Muscle of arm (tissue), 1 donor: ENCODE measurements at regions not wholly inside any gene's neighbourhood (a gene's known extent, or its start where the extent isn't known, plus 50 kb on each side); places are given as distances from the start of the nearest gene placed in this dataset.

Experiments used
- DNase-seq: peaks from one replicate; pipeline ENCODE4 v3.0.0-alpha.2; 2013

- DNase-seq = peak; percentile 72
Observed at GRCh38 chr15:46312133-46312740, 677.4 kb downstream of the SQOR start.

GRCh38 chr15:46315434-46315833 is 680.6 kb downstream of the SQOR start:
- no peak for DNase-seq

GRCh38 chr15:46316024-46316423 is 681.2 kb downstream of the SQOR start:
- no peak for DNase-seq

GRCh38 chr15:46317029-46317428 is 682.2 kb downstream of the SQOR start:
- DNase-seq = no peak

GRCh38 chr15:46322753-46323152 is 687.9 kb downstream of the SQOR start:
- DNase-seq = no peak

GRCh38 chr15:46326173-46326572 is 691.3 kb downstream of the SQOR start:
- DNase-seq = no peak

- no peak for DNase-seq
Observed at GRCh38 chr15:46328821-46329220, 694.0 kb downstream of the SQOR start.

- no peak for DNase-seq
Observed at GRCh38 chr15:46329876-46330275, 695.0 kb downstream of the SQOR start.

GRCh38 chr15:46331546-46331945 is 696.7 kb downstream of the SQOR start:
- DNase-seq = no peak

GRCh38 chr15:46343196-46343935 is 708.5 kb downstream of the SQOR start:
- no peak for DNase-seq

GRCh38 chr15:46344115-46344724 is 709.4 kb downstream of the SQOR start:
- DNase-seq = no peak

GRCh38 chr15:46344915-46345314 is 710.1 kb downstream of the SQOR start:
- no peak for DNase-seq

- DNase-seq = no peak
Observed at GRCh38 chr15:46354443-46354842, 719.6 kb downstream of the SQOR start.

GRCh38 chr15:46365572-46365971 is 730.7 kb downstream of the SQOR start:
- peak; percentile 15 for DNase-seq

GRCh38 chr15:46366360-46367007 is 731.7 kb downstream of the SQOR start:
- DNase-seq = peak; percentile 11

- DNase-seq = no peak
Observed at GRCh38 chr15:46383978-46384377, 749.1 kb downstream of the SQOR start.

GRCh38 chr15:46386356-46386755 is 751.5 kb downstream of the SQOR start:
- no peak for DNase-seq

GRCh38 chr15:46389739-46390138 is 754.9 kb downstream of the SQOR start:
- no peak for DNase-seq

- DNase-seq = no peak
Observed at GRCh38 chr15:46394463-46394862, 759.6 kb downstream of the SQOR start.

GRCh38 chr15:46408312-46408711 is 773.5 kb downstream of the SQOR start:
- no peak for DNase-seq

- DNase-seq = no peak
Observed at GRCh38 chr15:46409841-46410301, 775.0 kb downstream of the SQOR start.

- no peak for DNase-seq
Observed at GRCh38 chr15:46410705-46411104, 775.9 kb downstream of the SQOR start.

- no peak for DNase-seq
Observed at GRCh38 chr15:46411900-46412299, 777.1 kb downstream of the SQOR start.
